Right atrium auricular region (tissue), 2 donors: ENCODE measurements at regions not wholly inside any gene's neighbourhood (a gene's known extent, or its start where the extent isn't known, plus 50 kb on each side); places are given as distances from the start of the nearest gene placed in this dataset.

ENCODE experiments used
- DNase-seq: peaks from one replicate; pipeline ENCODE4 v3.0.0-alpha.2; 2019; ENCODE audit warnings: low spot score
- H3K27ac ChIP-seq, 2 donors: fragments of 200-600 bp; sonication (generic); 1 replicate in 1 of 2; 2 replicates in 1 of 2; pipeline ENCODE4 v1.5.1; 2016 to 2019
- H3K27me3 ChIP-seq, 2 donors: fragments of 200-600 bp; sonication (generic); one replicate each; pipeline versions ENCODE4 v1.5.1 to v1.6.0; 2017 to 2019
- H3K36me3 ChIP-seq: fragments of 200-600 bp; sonication (generic); one replicate; pipeline ENCODE4 v1.5.1; 2016
- H3K4me1 ChIP-seq, 2 donors: fragments of 200-600 bp; sonication (generic); one replicate each; pipeline versions ENCODE4 v1.5.1 to v1.6.0; 2017 to 2019
- H3K4me3 ChIP-seq, 2 donors: fragments of 200-600 bp; sonication (generic); 1 replicate in 1 of 2; 2 replicates in 1 of 2; pipeline ENCODE4 v1.5.1; 2017 to 2019; ENCODE audit warnings: mild to moderate bottlenecking in 1 of 2, moderate library complexity in 1 of 2
- H3K9me3 ChIP-seq, 2 donors: fragments of 200-600 bp; sonication (generic); one replicate each; pipeline ENCODE4 v1.5.1; 2019
- CTCF ChIP-seq, 2 donors: fragments of 200-600 bp; sonication (generic); IDR thresholded peaks; one replicate each; pipeline ENCODE4 v1.5.1; 2019; ENCODE audit warnings: antibody characterized with exemption in 2 of 2

- peaks cover 0 to 3% of the 10 kb centered on the region in 2 donors for H3K4me1 ChIP-seq
- H3K36me3 ChIP-seq, result no peaks in the 10 kb centered on the region
- no peak overlapping the region for H3K4me3 ChIP-seq
- no peak for TF ChIP-seq CTCF (IDR thresholded peaks at IDR 0.05)
- H3K27ac ChIP-seq, result no peak overlapping the region
- DNase-seq, result no peak
- H3K27me3 ChIP-seq, result no peaks in the 10 kb centered on the region
- H3K9me3 ChIP-seq, result no peaks in the 10 kb centered on the region
Observed at GRCh38 chr4:138959097-138959815, 56.3 kb upstream of the NOCT start.

GRCh38 chr4:138958519-138958918, 57.1 kb upstream of the NOCT start:
- Histone ChIP-seq H3K9me3 (no peaks in the 10 kb centered on the region), H3K27ac (no peak overlapping the region), H3K4me3 (no peak overlapping the region), H3K27me3 (no peaks in the 10 kb centered on the region), H3K36me3 (no peaks in the 10 kb centered on the region), H3K4me1 (peaks cover 0 to 10% of the 10 kb centered on the region in 2 donors)
- no peak for DNase-seq
- no peak for TF ChIP-seq CTCF (IDR thresholded peaks at IDR 0.05)

- H3K36me3 ChIP-seq, result no peaks in the 10 kb centered on the region
- no peaks in the 10 kb centered on the region for H3K27me3 ChIP-seq
- no peaks in the 10 kb centered on the region for H3K9me3 ChIP-seq
- no peak overlapping the region for H3K27ac ChIP-seq
- DNase-seq, result no peak
- no peak overlapping the region for H3K4me3 ChIP-seq
- TF ChIP-seq CTCF (IDR thresholded peaks at IDR 0.05), result no peak
- H3K4me1 ChIP-seq, result peaks cover 0 to 10% of the 10 kb centered on the region in 2 donors
Observed at GRCh38 chr4:138957302-138957701, 58.3 kb upstream of the NOCT start.

- no peak for TF ChIP-seq CTCF (IDR thresholded peaks at IDR 0.05)
Observed at GRCh38 chr4:138954428-138954827, 61.2 kb upstream of the NOCT start.

GRCh38 chr4:138953961-138954371, 61.6 kb upstream of the NOCT start:
- Histone ChIP-seq H3K9me3 (no peaks in the 10 kb centered on the region), H3K27me3 (no peaks in the 10 kb centered on the region), H3K36me3 (no peaks in the 10 kb centered on the region), H3K4me1 (peaks cover 0 to 10% of the 10 kb centered on the region in 2 donors), H3K27ac (peak overlapping the region in 1 of 2 donors; percentile 40), H3K4me3 (no peak overlapping the region)
- TF ChIP-seq CTCF (IDR thresholded peaks at IDR 0.05), result no peak
- no peak for DNase-seq

More at GRCh38 chr4:138954428-138954827, 61.2 kb upstream of the NOCT start:
- peaks cover 0 to 10% of the 10 kb centered on the region in 2 donors for H3K4me1 ChIP-seq
- no peak overlapping the region for H3K4me3 ChIP-seq
- no peaks in the 10 kb centered on the region for H3K36me3 ChIP-seq
- H3K27ac ChIP-seq, result peak overlapping the region in 1 of 2 donors; percentile 40
- DNase-seq, result no peak
- no peaks in the 10 kb centered on the region for H3K27me3 ChIP-seq
- no peaks in the 10 kb centered on the region for H3K9me3 ChIP-seq

- H3K4me3 ChIP-seq, result no peak overlapping the region
- TF ChIP-seq CTCF (IDR thresholded peaks at IDR 0.05), result no peak
- H3K4me1 ChIP-seq, result peaks cover 0 to 10% of the 10 kb centered on the region in 2 donors
- no peaks in the 10 kb centered on the region for H3K9me3 ChIP-seq
- H3K27ac ChIP-seq, result no peak overlapping the region
- H3K36me3 ChIP-seq, result no peaks in the 10 kb centered on the region
- DNase-seq, result no peak
- H3K27me3 ChIP-seq, result no peaks in the 10 kb centered on the region
Observed at GRCh38 chr4:138952411-138952810, 63.2 kb upstream of the NOCT start.
